ENCODE measurements at regions not wholly inside any gene's neighbourhood (a gene's known extent, or its start where the extent isn't known, plus 50 kb on each side); places are given as distances from the start of the nearest gene placed in this dataset.

DNA sequence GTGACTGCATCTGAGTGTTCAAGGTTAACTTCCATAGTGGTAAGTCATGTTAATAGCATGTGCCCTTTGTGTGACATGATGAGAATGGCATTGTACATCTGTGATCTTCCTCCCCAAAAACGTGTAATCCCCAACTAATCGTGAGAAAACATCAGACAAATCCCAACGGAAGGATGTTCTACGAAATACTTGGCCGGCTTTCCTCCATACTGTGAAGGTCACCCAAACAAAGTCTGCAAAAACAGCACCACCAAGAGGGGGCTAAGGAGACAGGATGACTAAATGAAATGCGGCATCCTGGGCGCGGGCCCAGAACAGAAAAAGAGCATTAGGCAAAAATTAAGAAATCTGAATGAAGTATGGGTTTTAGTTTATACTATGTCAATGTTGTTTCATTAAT lies 81.8 kb downstream of the MED10 start:
- TF ChIP-seq, protein P1, sequence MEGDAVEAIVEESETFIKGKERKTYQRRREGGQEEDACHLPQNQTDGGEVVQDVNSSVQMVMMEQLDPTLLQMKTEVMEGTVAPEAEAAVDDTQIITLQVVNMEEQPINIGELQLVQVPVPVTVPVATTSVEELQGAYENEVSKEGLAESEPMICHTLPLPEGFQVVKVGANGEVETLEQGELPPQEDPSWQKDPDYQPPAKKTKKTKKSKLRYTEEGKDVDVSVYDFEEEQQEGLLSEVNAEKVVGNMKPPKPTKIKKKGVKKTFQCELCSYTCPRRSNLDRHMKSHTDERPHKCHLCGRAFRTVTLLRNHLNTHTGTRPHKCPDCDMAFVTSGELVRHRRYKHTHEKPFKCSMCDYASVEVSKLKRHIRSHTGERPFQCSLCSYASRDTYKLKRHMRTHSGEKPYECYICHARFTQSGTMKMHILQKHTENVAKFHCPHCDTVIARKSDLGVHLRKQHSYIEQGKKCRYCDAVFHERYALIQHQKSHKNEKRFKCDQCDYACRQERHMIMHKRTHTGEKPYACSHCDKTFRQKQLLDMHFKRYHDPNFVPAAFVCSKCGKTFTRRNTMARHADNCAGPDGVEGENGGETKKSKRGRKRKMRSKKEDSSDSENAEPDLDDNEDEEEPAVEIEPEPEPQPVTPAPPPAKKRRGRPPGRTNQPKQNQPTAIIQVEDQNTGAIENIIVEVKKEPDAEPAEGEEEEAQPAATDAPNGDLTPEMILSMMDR (IDR thresholded peaks at IDR 0.05; ENCODE audit: low read depth, low read length), result no peak
- no peak for TF ChIP-seq POLR2A (IDR thresholded peaks at IDR 0.05; ENCODE audit: extremely low read depth, insufficient read length)

Measured in NB4 (cell line).